H1 (cell line): ENCODE measurements at regions not wholly inside any gene's neighbourhood (a gene's known extent, or its start where the extent isn't known, plus 50 kb on each side); places are given as distances from the start of the nearest gene placed in this dataset.
A peak's percentile ranks its signal among the peaks of the same experiment; 100 is the strongest.

Experiments used
- CTCF ChIA-PET: fragments of 300-600 bp; sonication (Branson Sonifier 250); formaldehyde crosslinking; loops from one replicate; lab custom pipeline; 2021; ENCODE audit not compliant: partially characterized antibody; lab: Charles Lee
- POLR2A ChIA-PET: fragments of 300-600 bp; sonication (Branson Sonifier 250); formaldehyde crosslinking; loops from one replicate; lab custom pipeline; 2021; ENCODE audit warnings: inconsistent platforms; ENCODE audit not compliant: partially characterized antibody; lab: Charles Lee
- DNase-seq, 2 experiments: peaks; one replicate each; pipeline versions ENCODE4 v3.0.0 to v3.0.0-alpha.2; 2010 to 2022; ENCODE audit warnings: low spot score in 2 of 2, low read depth in 1 of 2, mixed read lengths in 1 of 2
- FAIRE-seq: peaks from 2 replicates; lab custom pipeline; 2011; peaks lifted over from hg19 to GRCh38; lab: Jason Lieb, UNC
- H2AFZ ChIP-seq: 2 replicates; pipeline ENCODE4 v1.8.1; 2012; ENCODE audit warnings: low read length, inconsistent platforms
- H2AK5ac ChIP-seq: 2 replicates; pipeline ENCODE4 v1.6.1; 2013; ENCODE audit warnings: low read depth, low read length
- H2BK120ac ChIP-seq: replicated peaks from 2 replicates; pipeline ENCODE3; 2013; ENCODE audit warnings: low read depth, low read length, inconsistent platforms
- H2BK12ac ChIP-seq: 2 replicates; pipeline ENCODE4 v1.6.1; 2013; ENCODE audit warnings: low read depth, low read length
- H2BK15ac ChIP-seq: 2 replicates; pipeline ENCODE4 v1.6.1; 2013; ENCODE audit warnings: low read length
- H2BK20ac ChIP-seq: 2 replicates; pipeline ENCODE4 v1.6.1; 2013; ENCODE audit warnings: low read length
- H2BK5ac ChIP-seq: 2 replicates; pipeline ENCODE4 v1.6.1; 2013; ENCODE audit warnings: low read depth, low read length
- H3K14ac ChIP-seq: 2 replicates; pipeline ENCODE4 v1.6.1; 2013; ENCODE audit warnings: inconsistent platforms; ENCODE audit not compliant: insufficient read length
- H3K18ac ChIP-seq: 2 replicates; pipeline ENCODE4 v1.6.1; 2013; ENCODE audit warnings: low read length; ENCODE audit errors: extremely low read depth
- H3K23ac ChIP-seq: 2 replicates; pipeline ENCODE4 v1.6.1; 2013; ENCODE audit warnings: inconsistent platforms; ENCODE audit not compliant: insufficient read length
- H3K23me2 ChIP-seq: 2 replicates; pipeline ENCODE4 v1.6.1; 2013; ENCODE audit warnings: low read depth, low read length
- H3K27ac ChIP-seq: 2 replicates; pipeline ENCODE4 v1.6.1; 2011; ENCODE audit warnings: low read depth, low read length, inconsistent platforms
- H3K27me3 ChIP-seq, 4 experiments: replicated peaks in 1 of 4; 1 replicate in 1 of 4; 2 replicates in 3 of 4; pipeline versions ENCODE4 v1.6.1 to v1.8.1; 2011 to 2013; ENCODE audit warnings: low read length in 3 of 4, mild to moderate bottlenecking in 3 of 4, inconsistent platforms in 2 of 4, mixed read lengths in 2 of 4, moderate library complexity in 1 of 4; ENCODE audit not compliant: control insufficient read depth in 3 of 4, insufficient read depth in 3 of 4; ENCODE audit errors: extremely low read depth in 1 of 4
- H3K36me3 ChIP-seq, 4 experiments: 2 replicates each; pipeline versions ENCODE4 v1.6.1 to v1.8.1; 2011 to 2013; ENCODE audit warnings: mild to moderate bottlenecking in 4 of 4, low read length in 3 of 4, moderate library complexity in 2 of 4, control low read depth in 1 of 4, inconsistent platforms in 1 of 4; ENCODE audit not compliant: insufficient read depth in 4 of 4, control insufficient read depth in 2 of 4
- H3K4ac ChIP-seq: replicated peaks from 2 replicates; pipeline ENCODE3; 2013; ENCODE audit warnings: low read length, low read depth, mixed read lengths, inconsistent platforms; ENCODE audit not compliant: insufficient read length
- H3K4me1 ChIP-seq, 4 experiments: replicated peaks in 1 of 4; 1 replicate in 1 of 4; 2 replicates in 3 of 4; pipeline versions ENCODE4 v1.6.1 to v1.8.1; 2011 to 2013; ENCODE audit warnings: low read length in 3 of 4, inconsistent platforms in 2 of 4, mixed read lengths in 1 of 4; ENCODE audit not compliant: insufficient read depth in 4 of 4, control insufficient read depth in 3 of 4
- H3K4me2 ChIP-seq, 2 experiments: 2 replicates each; pipeline versions ENCODE4 v1.6.1 to v1.8.1; 2011 to 2013; ENCODE audit warnings: low read depth in 2 of 2, low read length in 2 of 2, control low read depth in 1 of 2, inconsistent platforms in 1 of 2, mild to moderate bottlenecking in 1 of 2; ENCODE audit not compliant: insufficient read depth in 1 of 2
- H3K4me3 ChIP-seq, 4 experiments: fragments of 200-600, 300-600 bp in 1 of 4; sonication (generic), shearing (Covaris generic), sonication (Bioruptor Twin) in 1 of 4; 2 replicates each; pipeline versions ENCODE4 v1.5.1 to v1.8.1; 2011 to 2016; ENCODE audit warnings: low read length in 4 of 4, low read depth in 3 of 4, control low read depth in 2 of 4, inconsistent platforms in 2 of 4, mild to moderate bottlenecking in 2 of 4, mixed read lengths in 1 of 4, moderate library complexity in 1 of 4; ENCODE audit not compliant: insufficient read depth in 2 of 4; ENCODE audit errors: extremely low read depth in 1 of 4
- H3K56ac ChIP-seq: replicated peaks from 2 replicates; pipeline ENCODE3; 2013; ENCODE audit warnings: low read depth, mild to moderate bottlenecking, mixed read lengths, low read length, inconsistent platforms; ENCODE audit not compliant: insufficient read length
- H3K79me1 ChIP-seq: 2 replicates; pipeline ENCODE4 v1.6.1; 2013; ENCODE audit warnings: low read depth, low read length, control low read depth
- H3K79me2 ChIP-seq, 2 experiments: 2 replicates each; pipeline versions ENCODE4 v1.6.1 to v1.8.1; 2012 to 2013; ENCODE audit warnings: low read length in 2 of 2, mild to moderate bottlenecking in 2 of 2, inconsistent platforms in 1 of 2; ENCODE audit not compliant: insufficient read depth in 2 of 2, control insufficient read depth in 1 of 2
- H3K9ac ChIP-seq, 4 experiments: replicated peaks in 1 of 4; 1 replicate in 1 of 4; 2 replicates in 3 of 4; pipeline versions ENCODE4 v1.6.1 to v1.8.1; 2011 to 2013; ENCODE audit warnings: low read depth in 3 of 4, low read length in 3 of 4, control low read depth in 2 of 4, mild to moderate bottlenecking in 2 of 4, moderate library complexity in 2 of 4, inconsistent platforms in 1 of 4; ENCODE audit errors: extremely low read depth in 1 of 4
- H3K9me3 ChIP-seq, 2 experiments: 2 replicates each; pipeline versions ENCODE4 v1.6.1 to v1.8.1; 2012 to 2013; ENCODE audit warnings: mild to moderate bottlenecking in 2 of 2, moderate library complexity in 2 of 2, control low read depth in 1 of 2, inconsistent platforms in 1 of 2, low read depth in 1 of 2, low read length in 1 of 2, mixed read lengths in 1 of 2; ENCODE audit not compliant: insufficient read depth in 2 of 2
- H4K20me1 ChIP-seq, 2 experiments: replicated peaks in 1 of 2; 2 replicates each; pipeline versions ENCODE3 to v1.8.1; 2011 to 2013; ENCODE audit warnings: inconsistent platforms in 2 of 2, low read length in 2 of 2, mild to moderate bottlenecking in 1 of 2; ENCODE audit not compliant: insufficient read depth in 2 of 2, control insufficient read depth in 1 of 2
- H4K5ac ChIP-seq: 2 replicates; pipeline ENCODE4 v1.6.1; 2013; ENCODE audit warnings: low read length, low read depth, mixed read lengths, inconsistent platforms; ENCODE audit not compliant: insufficient read length
- H4K8ac ChIP-seq: 2 replicates; pipeline ENCODE4 v1.8.0; 2013; ENCODE audit warnings: mild to moderate bottlenecking, moderate library complexity, low read length, inconsistent platforms; ENCODE audit not compliant: insufficient read depth; ENCODE audit errors: extremely low read depth
- H4K91ac ChIP-seq: replicated peaks from 2 replicates; pipeline ENCODE3; 2013; ENCODE audit warnings: low read length, mixed read lengths, inconsistent platforms; ENCODE audit not compliant: insufficient read length
- BACH1 ChIP-seq: IDR thresholded peaks from 2 replicates; pipeline ENCODE4 v1.6.1; 2012; ENCODE audit warnings: low read length, improper control_type of control experiment
- BRCA1 ChIP-seq: IDR thresholded peaks from 2 replicates; pipeline ENCODE4 v1.6.1; 2012; ENCODE audit warnings: low read depth, low read length, improper control_type of control experiment
- CBX5 ChIP-seq: fragments of 300-800, 300-1000 bp; sonication (generic); IDR thresholded peaks from 2 replicates; pipeline ENCODE4 v1.7.1; 2016; ENCODE audit warnings: antibody characterized with exemption, low read length, low read depth
- CHD2 ChIP-seq: IDR thresholded peaks from 2 replicates; pipeline ENCODE4 v1.6.1; 2012; ENCODE audit warnings: low read length, improper control_type of control experiment
- CTCF ChIP-seq, 3 experiments: IDR thresholded peaks; 1 replicate in 2 of 3; 2 replicates in 1 of 3; pipeline versions ENCODE4 v1.5.1 to v1.6.1; 2011; ENCODE audit warnings: low read length in 3 of 3, mild to moderate bottlenecking in 3 of 3, inconsistent platforms in 2 of 3, low read depth in 1 of 3, moderate library complexity in 1 of 3; ENCODE audit not compliant: insufficient read depth in 1 of 3; ENCODE audit errors: control extremely low read depth in 1 of 3
- E2F6 ChIP-seq: IDR thresholded peaks from 2 replicates; pipeline ENCODE4 v1.6.1; 2012; ENCODE audit warnings: inconsistent platforms
- KDM1A ChIP-seq: fragments of 200-600, 300-600 bp; sonication (generic); IDR thresholded peaks from 2 replicates; pipeline ENCODE4 v1.7.1; 2016; ENCODE audit warnings: mild to moderate bottlenecking, low read length, borderline replicate concordance
- NANOG ChIP-seq: IDR thresholded peaks from 2 replicates; pipeline ENCODE4 v1.6.1; 2011; ENCODE audit warnings: low read length, low read depth, mild to moderate bottlenecking, inconsistent platforms; ENCODE audit not compliant: insufficient read depth, poor library complexity, severe bottlenecking
- RFX5 ChIP-seq: IDR thresholded peaks from 2 replicates; pipeline ENCODE4 v1.6.1; 2011; ENCODE audit warnings: low read depth, low read length, improper control_type of control experiment, borderline replicate concordance
- SIX5 ChIP-seq: IDR thresholded peaks from 2 replicates; pipeline ENCODE4 v1.6.1; 2011; ENCODE audit warnings: mild to moderate bottlenecking, low read depth, low read length
- SP1 ChIP-seq: IDR thresholded peaks from 2 replicates; pipeline ENCODE4 v1.6.1; 2011; ENCODE audit warnings: low read depth, low read length
- TAF7 ChIP-seq: optimal IDR thresholded peaks from 2 replicates; pipeline ENCODE3; 2011; ENCODE audit warnings: low read depth, mild to moderate bottlenecking, inconsistent platforms, low read length, moderate library complexity, borderline replicate concordance
- WGBS, 2 experiments: shearing (Covaris generic) in 1 of 2; methylation state at CpG; one replicate each; pipeline versions ENCODE4 v1.1.6 to v1.1.7; 2013 to 2015; ENCODE audit warnings: low lambda C conversion rate in 2 of 2, mixed read lengths in 2 of 2, inconsistent platforms in 1 of 2, low coverage in 1 of 2, missing lambda C conversion rate in 1 of 2; ENCODE audit not compliant: insufficient replicate concordance in 2 of 2, insufficient coverage in 1 of 2, insufficient read length in 1 of 2; ENCODE audit errors: extremely low coverage in 1 of 2, missing lambda C conversion rate in 1 of 2; 5-methylcytosine and 5-hydroxymethylcytosine counted together

- Histone ChIP-seq H3K14ac (no peak overlapping the region), H3K23ac (no peak overlapping the region), H3K23me2 (no peaks in the 10 kb centered on the region), H3K9ac (no peak overlapping the region), H3K4me2 (no peak overlapping the region), H2BK120ac (no peak overlapping the region), H3K36me3 (no peaks in the 10 kb centered on the region), H3K4ac (no peak overlapping the region), H3K18ac (no peak overlapping the region), H3K79me2 (no peaks in the 10 kb centered on the region; a peak in 1 of 4 replicates), H2BK5ac (no peak overlapping the region), H4K20me1 (no peaks in the 10 kb centered on the region), H4K91ac (no peak overlapping the region), H4K8ac (no peak overlapping the region), H2BK15ac (peak overlapping the region; percentile 66; the same call in 1 of the 2 replicates), H3K79me1 (no peaks in the 10 kb centered on the region), H4K5ac (no peak overlapping the region), H3K9me3 (peaks cover 3 to 4% of the 10 kb centered on the region in 2 experiments; a peak in 1 of 4 replicates), H2AFZ (0 out of 2 replicates have a peak overlapping the region, but pooled peaks have one; percentile 39), H3K4me1 (no peaks in the 10 kb centered on the region; a peak in 2 of 7 replicates), H2AK5ac (no peak overlapping the region), H3K27me3 (no peaks in the 10 kb centered on the region), H3K4me3 (no peak overlapping the region), H3K27ac (no peak overlapping the region), H2BK12ac (peak overlapping the region; percentile 35; the same call in 1 of the 2 replicates), H2BK20ac (no peak overlapping the region), H3K56ac (no peak overlapping the region)
- FAIRE-seq (no peak), DNase-seq (no peak)
- 91% methylated on average over 9 of the region's 9 CpGs; no CpG with 5 or more reads in 1 of the 2 experiments for WGBS, 2 experiments
- POLR2A ChIA-PET: no interaction called here
- CTCF ChIA-PET: interaction anchor here (0.6 to 2.6 kb wide), 49 partner anchors 8 to 925 kb away, joined by 3 to 13 read pairs (median 4); no protein-coding TSS in a partner anchor
- TF ChIP-seq BACH1 (no peak), BRCA1 (no peak), SP1 (no peak), KDM1A (no peak), CHD2 (no peak), CTCF (IDR thresholded peaks at IDR 0.05; ENCODE audit: control extremely low read depth in 1 of 3, insufficient read depth in 1 of 3, low read depth in 1 of 3, low read length in 3 of 3) (no peak), CBX5 (no peak), E2F6 (no peak), NANOG (no peak), TAF7 (no peak), RFX5 (no peak), SIX5 (no peak)
Observed at GRCh38 chr1:14113271-14113670, 413.3 kb downstream of the PRDM2 start.
